Testis (tissue), 2 donors: ENCODE measurements at regions not wholly inside any gene's neighbourhood (a gene's known extent, or its start where the extent isn't known, plus 50 kb on each side); places are given as distances from the start of the nearest gene placed in this dataset.

Experiments
- CTCF ChIP-seq, 3 experiments: fragments of 450-650 bp in 2 of 3; fragments of 200-600 bp in 1 of 3; sonication (generic) in 1 of 3; IDR thresholded peaks; one replicate each; pipeline ENCODE4 v1.5.1; 2016 to 2019; ENCODE audit warnings: antibody characterized with exemption in 3 of 3, mild to moderate bottlenecking in 2 of 3, moderate library complexity in 1 of 3
- POLR2A ChIP-seq: fragments of 450-650 bp; IDR thresholded peaks from one replicate; pipeline ENCODE4 v1.6.1; 2017; ENCODE audit warnings: antibody characterized with exemption, mild to moderate bottlenecking, moderate library complexity

- TF ChIP-seq POLR2A: no peak
- no peak for TF ChIP-seq CTCF (IDR thresholded peaks at IDR 0.05)
Measured at GRCh38 chr1:213650603-213651002, 337.2 kb upstream of the PROX1 start.
